NCI-H2227 (cell line): ENCODE measurements at regions not wholly inside any gene's neighbourhood (a gene's known extent, or its start where the extent isn't known, plus 50 kb on each side); places are given as distances from the start of the nearest gene placed in this dataset.
"Not testable (repeated sequence)": the region's sequence is repeated elsewhere in the genome, so short reads cannot be mapped to it uniquely, and the experiment has no call there.

ENCODE experiments used
- DNase-seq: peaks from one replicate; lab custom pipeline; 2025; ENCODE audit not compliant: unreplicated experiment; lab: John Stamatoyannopoulos, UW

- no peak for DNase-seq
These were observed 1675.9 kb upstream of the CELF4 start for GRCh38 chr18:39241534-39241933.

- no peak for DNase-seq
These were observed 1673.5 kb upstream of the CELF4 start for GRCh38 chr18:39238981-39239660.

GRCh38 chr18:39235118-39235719 lies 1669.6 kb upstream of the CELF4 start:
- no peak for DNase-seq

- no peak for DNase-seq
These were observed 1667.3 kb upstream of the CELF4 start for GRCh38 chr18:39232937-39233336.

- no peak for DNase-seq
These were observed 1666.9 kb upstream of the CELF4 start for GRCh38 chr18:39232490-39232889.

- DNase-seq = peak; percentile 16
These were observed 1664.6 kb upstream of the CELF4 start for GRCh38 chr18:39230086-39230803.

- DNase-seq = not testable (repeated sequence)
These were observed 1662.2 kb upstream of the CELF4 start for GRCh38 chr18:39227769-39228168.

DNA sequence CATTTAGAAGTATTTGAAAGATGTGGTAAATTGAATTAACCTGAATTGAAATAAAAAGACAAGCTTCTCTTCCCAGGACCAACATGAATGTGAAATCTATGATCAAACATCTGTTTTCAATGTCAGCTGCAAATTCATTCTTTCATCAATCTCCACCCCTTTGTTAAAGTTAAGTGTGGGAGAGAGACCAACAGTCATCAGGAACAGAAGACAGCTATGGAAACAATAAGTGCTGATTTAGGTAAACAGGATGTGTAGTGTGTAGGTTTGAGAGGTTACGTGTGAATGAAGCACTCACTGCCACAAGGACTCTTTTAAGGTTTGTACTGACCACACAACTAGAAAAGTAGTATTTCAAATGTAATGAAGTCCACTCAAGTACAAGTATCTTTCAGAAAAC lies 1659.8 kb upstream of the CELF4 start:
- DNase-seq = no peak

DNA sequence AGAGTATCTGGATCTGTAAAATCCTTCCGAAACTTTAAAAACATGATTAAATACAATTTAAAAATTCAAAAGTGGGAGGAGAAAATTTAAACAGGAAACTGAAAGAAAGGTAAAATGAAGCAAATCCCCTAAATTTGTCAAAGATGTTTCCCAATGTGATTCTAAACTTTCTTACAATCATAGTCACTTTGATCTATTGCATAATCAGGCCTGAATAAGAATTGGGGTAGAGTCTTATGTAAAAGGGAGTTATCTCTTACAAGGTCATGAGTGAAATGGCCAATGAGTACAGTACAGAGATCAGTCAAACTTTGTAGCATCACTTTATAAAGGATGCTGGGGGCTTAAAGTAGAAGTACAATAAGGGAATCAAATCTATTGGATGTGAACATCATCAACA lies 1657.7 kb upstream of the CELF4 start:
- no peak for DNase-seq

GRCh38 chr18:39215920-39216319 lies 1650.3 kb upstream of the CELF4 start:
- no peak for DNase-seq

GRCh38 chr18:39211461-39211860 lies 1645.9 kb upstream of the CELF4 start:
- no peak for DNase-seq

- DNase-seq = no peak
These were observed 1643.6 kb upstream of the CELF4 start for GRCh38 chr18:39209173-39209572.

DNA sequence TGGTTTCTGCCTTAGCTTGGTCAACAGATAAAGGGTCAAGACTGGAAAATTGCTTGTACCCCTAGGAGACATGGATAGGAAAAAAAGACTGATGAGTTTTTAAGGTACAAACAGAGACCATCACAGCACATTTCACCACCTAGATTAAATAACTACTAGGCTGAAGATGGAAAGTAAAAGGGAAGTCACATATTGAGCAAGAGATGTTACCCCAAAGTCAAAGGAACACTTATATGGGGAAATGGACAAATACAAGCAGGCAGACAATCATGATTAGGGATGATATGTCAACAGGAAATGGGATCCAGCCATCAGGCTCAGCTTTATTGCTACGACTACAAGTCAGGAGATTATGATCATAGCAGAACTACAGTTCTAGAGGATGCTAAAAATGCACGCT lies 1643.1 kb upstream of the CELF4 start:
- no peak for DNase-seq

DNA sequence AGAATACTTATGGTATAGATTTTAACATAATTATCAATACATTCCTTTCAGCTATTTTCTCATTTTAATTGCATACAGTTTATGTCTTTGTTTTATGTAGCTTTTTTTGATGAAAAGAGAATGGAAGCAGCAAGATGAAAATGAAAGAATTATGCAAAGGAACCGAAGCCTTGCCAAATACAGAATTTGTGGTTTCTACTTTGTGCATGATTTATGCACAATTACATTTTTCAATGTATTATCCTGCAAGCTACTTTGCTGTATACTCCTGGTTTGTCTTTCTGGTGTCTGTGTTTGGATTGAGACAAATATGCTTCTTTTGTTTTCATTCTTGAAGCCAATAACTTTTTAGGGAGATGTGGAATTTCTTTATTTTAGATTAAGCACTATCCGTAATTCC lies 1642.6 kb upstream of the CELF4 start:
- no peak for DNase-seq

- not testable (repeated sequence) for DNase-seq
These were observed 1641.0 kb upstream of the CELF4 start for GRCh38 chr18:39206398-39207103.

- DNase-seq = no peak
These were observed 1640.1 kb upstream of the CELF4 start for GRCh38 chr18:39205565-39206195.

- no peak for DNase-seq
These were observed 1634.6 kb upstream of the CELF4 start for GRCh38 chr18:39200153-39200552.

- no peak for DNase-seq
These were observed 1633.7 kb upstream of the CELF4 start for GRCh38 chr18:39199231-39199855.

GRCh38 chr18:39198376-39198775 lies 1632.8 kb upstream of the CELF4 start:
- DNase-seq = no peak

GRCh38 chr18:39191931-39192330 lies 1626.3 kb upstream of the CELF4 start:
- DNase-seq = no peak

DNA sequence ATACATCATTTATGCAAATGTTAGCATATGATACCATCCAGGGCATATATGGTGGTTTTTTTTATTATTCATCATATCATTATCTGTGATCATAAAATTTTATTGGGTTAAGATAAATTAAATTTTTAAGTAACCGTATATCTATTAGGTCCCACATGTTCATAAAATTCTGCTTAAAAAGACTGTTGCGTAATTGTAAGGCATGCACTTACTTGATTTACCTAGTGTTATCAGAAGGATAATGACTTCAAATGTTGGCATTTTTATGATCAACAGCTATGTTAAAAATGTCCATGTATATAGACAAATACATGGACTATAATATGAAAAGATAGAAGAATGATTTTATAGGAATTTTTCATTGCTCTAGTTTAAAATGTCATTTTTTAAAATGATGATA lies 1625.5 kb upstream of the CELF4 start:
- no peak for DNase-seq
